ENCODE measurements at regions not wholly inside any gene's neighbourhood (a gene's known extent, or its start where the extent isn't known, plus 50 kb on each side); places are given as distances from the start of the nearest gene placed in this dataset.

DNA sequence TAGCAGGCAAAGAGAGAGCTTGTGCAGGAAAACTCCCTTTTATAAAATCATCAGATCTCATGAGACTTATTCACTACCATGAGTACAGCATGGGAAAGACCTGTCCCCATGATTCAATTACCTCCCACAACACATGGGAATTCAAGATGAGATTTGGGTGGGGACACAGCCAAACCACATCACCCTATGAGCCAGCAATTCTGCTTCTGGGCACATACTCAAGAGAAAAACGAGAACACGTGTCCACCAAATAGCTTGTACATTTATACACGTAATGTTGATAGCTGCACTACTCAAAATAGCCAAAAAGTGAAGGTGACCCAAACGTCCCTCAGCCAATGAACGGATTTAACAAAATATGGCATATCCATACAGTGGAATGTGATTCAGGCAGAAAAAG is 94.5 kb upstream of the DHRSX start:
- TF ChIP-seq, protein P1, sequence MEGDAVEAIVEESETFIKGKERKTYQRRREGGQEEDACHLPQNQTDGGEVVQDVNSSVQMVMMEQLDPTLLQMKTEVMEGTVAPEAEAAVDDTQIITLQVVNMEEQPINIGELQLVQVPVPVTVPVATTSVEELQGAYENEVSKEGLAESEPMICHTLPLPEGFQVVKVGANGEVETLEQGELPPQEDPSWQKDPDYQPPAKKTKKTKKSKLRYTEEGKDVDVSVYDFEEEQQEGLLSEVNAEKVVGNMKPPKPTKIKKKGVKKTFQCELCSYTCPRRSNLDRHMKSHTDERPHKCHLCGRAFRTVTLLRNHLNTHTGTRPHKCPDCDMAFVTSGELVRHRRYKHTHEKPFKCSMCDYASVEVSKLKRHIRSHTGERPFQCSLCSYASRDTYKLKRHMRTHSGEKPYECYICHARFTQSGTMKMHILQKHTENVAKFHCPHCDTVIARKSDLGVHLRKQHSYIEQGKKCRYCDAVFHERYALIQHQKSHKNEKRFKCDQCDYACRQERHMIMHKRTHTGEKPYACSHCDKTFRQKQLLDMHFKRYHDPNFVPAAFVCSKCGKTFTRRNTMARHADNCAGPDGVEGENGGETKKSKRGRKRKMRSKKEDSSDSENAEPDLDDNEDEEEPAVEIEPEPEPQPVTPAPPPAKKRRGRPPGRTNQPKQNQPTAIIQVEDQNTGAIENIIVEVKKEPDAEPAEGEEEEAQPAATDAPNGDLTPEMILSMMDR (conservative IDR thresholded peaks at IDR 0.05; ENCODE audit: low read depth, low read length), result no peak
- no peak for TF ChIP-seq EZH2 (IDR thresholded peaks at IDR 0.05; ENCODE audit: low read length, unreplicated experiment)
